Gastroesophageal sphincter (tissue), 3 donors: ENCODE measurements at regions not wholly inside any gene's neighbourhood (a gene's known extent, or its start where the extent isn't known, plus 50 kb on each side); places are given as distances from the start of the nearest gene placed in this dataset.

Experiments
- EP300 ChIP-seq: sonication (generic); formaldehyde crosslinking; IDR thresholded peaks from one replicate; pipeline ENCODE4 v1.6.1; 2017; ENCODE audit warnings: antibody characterized with exemption, mild to moderate bottlenecking
- POLR2A ChIP-seq, 2 donors: fragments of 450-650 bp; IDR thresholded peaks; one replicate each; pipeline ENCODE4 v1.6.1; 2017; ENCODE audit warnings: antibody characterized with exemption in 2 of 2, mild to moderate bottlenecking in 2 of 2, moderate library complexity in 1 of 2
- POLR2AphosphoS5 ChIP-seq: sonication (generic); formaldehyde crosslinking; IDR thresholded peaks from one replicate; pipeline ENCODE4 v1.6.1; 2017; ENCODE audit warnings: antibody characterized with exemption
- TF ChIP-seq, protein P1 (sequence below), 4 experiments: fragments of 200-600 bp in 2 of 4; fragments of 450-650 bp in 2 of 4; sonication (generic) in 1 of 4; IDR thresholded peaks; one replicate each; pipeline ENCODE4 v1.5.1; 2017 to 2019; ENCODE audit warnings: antibody characterized with exemption in 4 of 4, mild to moderate bottlenecking in 2 of 4, moderate library complexity in 2 of 4

DNA sequence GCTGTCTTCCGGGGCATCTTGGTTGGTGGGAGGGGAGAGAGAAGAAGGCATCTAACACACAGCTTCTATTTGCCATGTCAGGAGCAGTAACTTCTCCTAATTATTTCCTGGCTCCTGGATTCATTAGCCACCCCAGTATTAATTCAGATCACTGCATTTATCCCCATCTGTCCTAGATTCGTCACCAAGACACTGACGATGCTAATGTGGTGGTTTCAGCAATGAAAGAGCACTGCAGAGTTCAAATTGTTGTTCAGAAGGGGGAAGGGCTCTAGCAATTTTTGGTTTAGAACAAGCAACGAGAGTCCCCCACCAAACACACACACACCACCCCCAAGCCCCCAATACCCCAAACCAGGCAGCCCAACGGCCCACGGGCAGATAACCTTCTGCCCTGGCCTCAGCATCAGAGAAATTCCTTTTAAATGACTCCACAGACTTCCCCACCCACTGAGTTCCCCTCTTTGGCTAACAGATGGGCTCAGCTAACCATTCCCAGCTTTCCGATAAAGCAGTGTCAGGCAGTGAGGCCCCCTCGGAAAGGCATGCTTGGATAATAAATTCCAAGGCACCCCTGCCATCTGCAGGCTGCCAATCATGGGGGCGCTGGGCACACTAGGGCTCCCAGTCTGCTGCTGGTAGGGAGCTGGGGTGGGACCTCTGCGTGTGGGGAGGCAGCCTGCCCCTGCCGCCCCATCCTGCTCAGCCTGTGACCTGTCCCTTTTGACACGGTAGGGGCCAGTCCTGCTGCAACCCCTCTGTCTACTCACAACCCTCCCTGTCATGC is 453.5 kb downstream of the MIAT start:
- TF ChIP-seq, protein P1, sequence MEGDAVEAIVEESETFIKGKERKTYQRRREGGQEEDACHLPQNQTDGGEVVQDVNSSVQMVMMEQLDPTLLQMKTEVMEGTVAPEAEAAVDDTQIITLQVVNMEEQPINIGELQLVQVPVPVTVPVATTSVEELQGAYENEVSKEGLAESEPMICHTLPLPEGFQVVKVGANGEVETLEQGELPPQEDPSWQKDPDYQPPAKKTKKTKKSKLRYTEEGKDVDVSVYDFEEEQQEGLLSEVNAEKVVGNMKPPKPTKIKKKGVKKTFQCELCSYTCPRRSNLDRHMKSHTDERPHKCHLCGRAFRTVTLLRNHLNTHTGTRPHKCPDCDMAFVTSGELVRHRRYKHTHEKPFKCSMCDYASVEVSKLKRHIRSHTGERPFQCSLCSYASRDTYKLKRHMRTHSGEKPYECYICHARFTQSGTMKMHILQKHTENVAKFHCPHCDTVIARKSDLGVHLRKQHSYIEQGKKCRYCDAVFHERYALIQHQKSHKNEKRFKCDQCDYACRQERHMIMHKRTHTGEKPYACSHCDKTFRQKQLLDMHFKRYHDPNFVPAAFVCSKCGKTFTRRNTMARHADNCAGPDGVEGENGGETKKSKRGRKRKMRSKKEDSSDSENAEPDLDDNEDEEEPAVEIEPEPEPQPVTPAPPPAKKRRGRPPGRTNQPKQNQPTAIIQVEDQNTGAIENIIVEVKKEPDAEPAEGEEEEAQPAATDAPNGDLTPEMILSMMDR (IDR thresholded peaks at IDR 0.05), result no peak
- no peak for TF ChIP-seq POLR2AphosphoS5
- TF ChIP-seq POLR2A (IDR thresholded peaks at IDR 0.05), result no peak
- no peak for TF ChIP-seq EP300
